Kidney (tissue), 13 donors: ENCODE measurements at regions not wholly inside any gene's neighbourhood (a gene's known extent, or its start where the extent isn't known, plus 50 kb on each side); places are given as distances from the start of the nearest gene placed in this dataset.

ENCODE experiments used
- DNase-seq, 5 donors: peaks; one replicate each; pipeline ENCODE4 v3.0.0-alpha.2; 2013 to 2020
- FAIRE-seq: peaks from 2 replicates; lab custom pipeline; 2012; peaks lifted over from hg19 to GRCh38; lab: Jason Lieb, UNC
- H3K27ac ChIP-seq, 2 donors: one replicate each; pipeline ENCODE4 v1.7.0; 2013; ENCODE audit warnings: low read depth in 2 of 2, low read length in 2 of 2, inconsistent platforms in 1 of 2
- H3K27me3 ChIP-seq: one replicate; pipeline ENCODE4 v1.7.1; 2013; ENCODE audit warnings: low read length, inconsistent platforms; ENCODE audit not compliant: control insufficient read depth, insufficient read depth
- H3K36me3 ChIP-seq, 3 donors: one replicate each; pipeline versions ENCODE4 v1.7.0 to v1.7.1; 2013; ENCODE audit warnings: low read length in 3 of 3, control low read depth in 1 of 3, inconsistent platforms in 1 of 3; ENCODE audit not compliant: insufficient read depth in 3 of 3, control insufficient read depth in 2 of 3
- H3K4me1 ChIP-seq, 3 donors: one replicate each; pipeline versions ENCODE4 v1.7.0 to v1.7.1; 2013; ENCODE audit warnings: low read length in 3 of 3, inconsistent platforms in 1 of 3, low read depth in 1 of 3; ENCODE audit not compliant: control insufficient read depth in 2 of 3, insufficient read depth in 2 of 3
- H3K4me3 ChIP-seq, 3 donors: one replicate each; pipeline versions ENCODE4 v1.7.0 to v1.8.1; 2013; ENCODE audit warnings: low read length in 3 of 3, control low read depth in 1 of 3, inconsistent platforms in 1 of 3
- H3K9ac ChIP-seq, 3 donors: one replicate each; pipeline versions ENCODE4 v1.7.0 to v1.7.1; 2013; ENCODE audit warnings: low read length in 3 of 3, control low read depth in 1 of 3, inconsistent platforms in 1 of 3
- H3K9me3 ChIP-seq, 3 donors: one replicate each; pipeline versions ENCODE4 v1.7.0 to v1.7.1; 2013; ENCODE audit warnings: low read length in 3 of 3, control low read depth in 1 of 3, inconsistent platforms in 1 of 3; ENCODE audit not compliant: control insufficient read depth in 2 of 3, insufficient read depth in 1 of 3
- intact Hi-C: fragments of 100-400 bp; cut with DNase I; formaldehyde crosslinking; loops from one replicate; pipeline ENCODE4 v1.11.1; 2022
- TF ChIP-seq, protein P1 (sequence below): IDR thresholded peaks from 3 replicates; pipeline ENCODE4 v1.5.1; 2012; ENCODE audit warnings: mild to moderate bottlenecking, moderate library complexity, borderline replicate concordance; ENCODE audit not compliant: insufficient read depth; ENCODE audit errors: extremely low read depth
- donor health status: control.
- donor health status: control.
- donor health status: control.
- donor health status: control.
- donor health status: control.
- donor health status: DM: yes; HTN: yes; CAD: no.
- donor health status: Normal renal cell carcinoma (clear cell type).

DNA sequence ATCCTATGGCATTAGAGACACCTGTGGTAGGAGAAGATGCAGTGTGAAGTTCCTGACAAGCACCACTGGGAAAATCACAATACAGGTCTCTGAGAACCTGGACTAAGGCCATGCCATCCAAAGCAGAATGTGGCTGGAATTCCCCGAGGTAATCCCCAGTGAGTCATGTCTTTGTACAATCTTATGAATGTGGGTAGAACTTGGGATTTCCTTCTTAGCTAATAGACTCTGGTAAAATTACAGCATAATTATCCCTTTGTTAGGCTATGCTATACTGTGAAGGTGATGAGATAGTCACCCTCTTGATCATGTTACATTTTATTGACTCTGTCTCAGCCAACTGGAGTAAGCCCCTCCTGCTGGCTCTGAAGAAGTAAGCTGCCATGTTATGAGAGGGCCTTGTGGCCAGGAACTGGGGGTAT, 224.3 kb upstream of the DCN start:
- DNase-seq (no peak), FAIRE-seq (no peak)
- Histone ChIP-seq H3K27me3 (no peaks in the 10 kb centered on the region), H3K4me1 (no peaks in the 10 kb centered on the region), H3K36me3 (no peaks in the 10 kb centered on the region), H3K9me3 (no peaks in the 10 kb centered on the region), H3K4me3 (no peak overlapping the region), H3K9ac (no peak overlapping the region), H3K27ac (no peak overlapping the region)
- intact Hi-C loops, result no loop called here
- TF ChIP-seq, protein P1, sequence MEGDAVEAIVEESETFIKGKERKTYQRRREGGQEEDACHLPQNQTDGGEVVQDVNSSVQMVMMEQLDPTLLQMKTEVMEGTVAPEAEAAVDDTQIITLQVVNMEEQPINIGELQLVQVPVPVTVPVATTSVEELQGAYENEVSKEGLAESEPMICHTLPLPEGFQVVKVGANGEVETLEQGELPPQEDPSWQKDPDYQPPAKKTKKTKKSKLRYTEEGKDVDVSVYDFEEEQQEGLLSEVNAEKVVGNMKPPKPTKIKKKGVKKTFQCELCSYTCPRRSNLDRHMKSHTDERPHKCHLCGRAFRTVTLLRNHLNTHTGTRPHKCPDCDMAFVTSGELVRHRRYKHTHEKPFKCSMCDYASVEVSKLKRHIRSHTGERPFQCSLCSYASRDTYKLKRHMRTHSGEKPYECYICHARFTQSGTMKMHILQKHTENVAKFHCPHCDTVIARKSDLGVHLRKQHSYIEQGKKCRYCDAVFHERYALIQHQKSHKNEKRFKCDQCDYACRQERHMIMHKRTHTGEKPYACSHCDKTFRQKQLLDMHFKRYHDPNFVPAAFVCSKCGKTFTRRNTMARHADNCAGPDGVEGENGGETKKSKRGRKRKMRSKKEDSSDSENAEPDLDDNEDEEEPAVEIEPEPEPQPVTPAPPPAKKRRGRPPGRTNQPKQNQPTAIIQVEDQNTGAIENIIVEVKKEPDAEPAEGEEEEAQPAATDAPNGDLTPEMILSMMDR, result no peak

DNA sequence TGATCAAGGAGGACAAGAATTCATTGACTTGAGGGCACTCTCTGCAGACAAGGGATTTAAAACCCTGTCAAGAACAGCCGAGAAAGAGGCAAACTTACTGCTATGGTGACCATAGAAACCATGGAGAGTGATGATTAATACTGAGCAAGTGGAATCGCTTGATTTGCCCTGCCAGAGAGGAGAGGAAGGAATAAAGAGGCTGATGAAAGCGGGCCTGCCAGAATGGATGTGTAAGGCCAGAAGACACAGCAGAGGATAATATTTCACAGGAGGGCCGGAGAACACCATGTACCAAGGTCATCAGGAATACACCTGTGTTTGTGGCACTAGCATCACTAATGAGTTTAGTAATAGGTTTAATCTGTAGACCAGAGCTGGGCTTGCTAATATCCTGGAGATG, 221.8 kb upstream of the DCN start:
- Histone ChIP-seq H3K4me1 (no peaks in the 10 kb centered on the region), H3K36me3 (no peaks in the 10 kb centered on the region), H3K9me3 (no peaks in the 10 kb centered on the region), H3K27ac (no peak overlapping the region), H3K27me3 (no peaks in the 10 kb centered on the region), H3K4me3 (no peak overlapping the region), H3K9ac (no peak overlapping the region)
- DNase-seq (no peak), FAIRE-seq (no peak)
- intact Hi-C loops, result no loop called here
- TF ChIP-seq, protein P1, result no peak

DNA sequence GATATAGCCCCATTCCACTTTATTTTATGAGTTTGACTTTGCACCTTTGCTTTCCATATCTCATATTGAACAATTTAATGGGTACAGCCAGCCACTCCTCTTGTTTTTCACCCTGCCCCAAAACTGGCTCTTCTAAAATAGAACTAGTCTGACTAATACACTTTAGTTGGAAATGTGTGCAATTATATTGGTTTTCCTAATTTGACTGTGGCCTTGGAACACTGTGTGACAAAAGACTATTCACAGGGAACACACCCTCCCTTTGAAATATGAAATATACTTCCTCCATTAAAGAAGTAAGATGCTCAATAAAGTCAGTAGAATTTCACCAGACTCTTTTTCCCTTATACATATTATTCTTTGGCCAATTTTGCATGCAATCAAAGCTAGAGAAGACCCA, 218.6 kb upstream of the DCN start:
- H3K27ac ChIP-seq, result no peak overlapping the region
- no peak overlapping the region for H3K9ac ChIP-seq
- no peaks in the 10 kb centered on the region for H3K36me3 ChIP-seq
- H3K4me1 ChIP-seq, result no peaks in the 10 kb centered on the region
- no peaks in the 10 kb centered on the region for H3K9me3 ChIP-seq
- FAIRE-seq (no peak), DNase-seq (no peak)
- H3K4me3 ChIP-seq, result no peak overlapping the region
- TF ChIP-seq, protein P1, result no peak
- intact Hi-C loops, result no loop called here
- H3K27me3 ChIP-seq, result no peaks in the 10 kb centered on the region

DNA sequence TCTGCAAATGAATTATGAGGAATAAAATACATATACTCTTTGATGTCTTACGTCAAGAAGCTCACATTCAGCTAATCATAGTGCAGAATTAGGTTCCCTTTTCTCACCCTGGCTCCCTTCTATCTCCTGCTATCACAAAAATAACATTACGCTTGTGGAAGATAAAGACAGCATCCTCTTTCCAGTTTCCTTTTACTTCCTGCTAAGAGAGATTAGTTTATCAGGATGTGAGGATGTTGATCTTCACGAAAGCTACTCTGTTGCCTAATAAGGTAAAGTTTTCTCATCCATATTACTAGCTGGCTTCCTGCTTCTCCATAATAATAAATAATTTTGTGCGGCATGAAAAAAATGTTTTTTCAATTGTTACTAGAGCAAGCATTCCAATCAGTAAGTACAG, 217.7 kb upstream of the DCN start:
- Histone ChIP-seq H3K4me3 (no peak overlapping the region), H3K4me1 (no peaks in the 10 kb centered on the region), H3K36me3 (no peaks in the 10 kb centered on the region), H3K9me3 (no peaks in the 10 kb centered on the region), H3K9ac (no peak overlapping the region), H3K27me3 (no peaks in the 10 kb centered on the region), H3K27ac (no peak overlapping the region)
- DNase-seq (no peak), FAIRE-seq (no peak)
- TF ChIP-seq, protein P1, result no peak
- intact Hi-C loops, result no loop called here
